BJ (cell line): ENCODE measurements at regions not wholly inside any gene's neighbourhood (a gene's known extent, or its start where the extent isn't known, plus 50 kb on each side); places are given as distances from the start of the nearest gene placed in this dataset.

Source experiments
- CTCF ChIA-PET: fragments of 350-600 bp; formaldehyde crosslinking; extraction: SDS; loops from one replicate; lab custom pipeline; 2021; ENCODE audit warnings: antibody characterized with exemption, inconsistent platforms; lab: Yijun Ruan, JAX
- POLR2A ChIA-PET: fragments of 300-600 bp; sonication (Branson Sonifier 250); formaldehyde crosslinking; extraction: SDS; loops from one replicate; lab custom pipeline; 2021; ENCODE audit warnings: antibody characterized with exemption; lab: Charles Lee
- DNase-seq: peaks from one replicate; pipeline ENCODE4 v3.0.0-alpha.2; 2011; ENCODE audit warnings: low read depth
- H3K27me3 ChIP-seq: 2 replicates; pipeline ENCODE4 v1.6.0; 2011; ENCODE audit warnings: low read length; ENCODE audit not compliant: control insufficient read depth, insufficient read depth
- H3K36me3 ChIP-seq: 2 replicates; pipeline ENCODE4 v1.5.1; 2011; ENCODE audit warnings: low read length; ENCODE audit not compliant: control insufficient read depth, insufficient read depth
- H3K4me3 ChIP-seq: 2 replicates; pipeline ENCODE4 v1.5.1; 2011; ENCODE audit warnings: low read depth, mild to moderate bottlenecking, control low read depth, low read length
- TF ChIP-seq, protein P1 (sequence below): IDR thresholded peaks from 2 replicates; pipeline ENCODE4 v1.5.1; 2011; ENCODE audit warnings: low read depth, mild to moderate bottlenecking, control low read depth, inconsistent platforms, low read length, moderate library complexity; ENCODE audit not compliant: insufficient read depth

DNA sequence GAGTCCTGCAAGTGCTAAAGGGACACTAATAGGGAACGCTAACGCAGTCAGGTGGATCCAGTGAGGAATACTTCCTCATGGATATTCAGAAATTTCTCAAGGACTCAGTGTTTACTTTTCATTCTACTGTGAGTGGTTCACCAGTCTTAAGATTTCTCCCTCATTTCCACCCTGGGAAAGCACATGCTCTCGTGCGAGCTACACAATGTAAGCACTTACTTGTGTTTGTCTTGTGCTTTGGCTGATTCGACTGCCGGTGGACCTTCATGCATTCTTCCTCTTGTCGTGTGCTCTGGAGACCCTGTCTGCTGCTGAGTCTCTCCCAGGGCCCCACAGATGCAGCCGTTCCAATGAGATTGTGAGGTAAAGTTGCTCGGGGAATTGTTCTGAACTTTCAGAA lies 180.1 kb downstream of the NUFIP1 start:
- ChIA-PET CTCF (interaction anchor here (0.6 kb wide), 2 partner anchors 79 to 102 kb away, joined by 3 to 4 read pairs; no protein-coding TSS in a partner anchor), POLR2A (no interaction called here)
- TF ChIP-seq, protein P1, sequence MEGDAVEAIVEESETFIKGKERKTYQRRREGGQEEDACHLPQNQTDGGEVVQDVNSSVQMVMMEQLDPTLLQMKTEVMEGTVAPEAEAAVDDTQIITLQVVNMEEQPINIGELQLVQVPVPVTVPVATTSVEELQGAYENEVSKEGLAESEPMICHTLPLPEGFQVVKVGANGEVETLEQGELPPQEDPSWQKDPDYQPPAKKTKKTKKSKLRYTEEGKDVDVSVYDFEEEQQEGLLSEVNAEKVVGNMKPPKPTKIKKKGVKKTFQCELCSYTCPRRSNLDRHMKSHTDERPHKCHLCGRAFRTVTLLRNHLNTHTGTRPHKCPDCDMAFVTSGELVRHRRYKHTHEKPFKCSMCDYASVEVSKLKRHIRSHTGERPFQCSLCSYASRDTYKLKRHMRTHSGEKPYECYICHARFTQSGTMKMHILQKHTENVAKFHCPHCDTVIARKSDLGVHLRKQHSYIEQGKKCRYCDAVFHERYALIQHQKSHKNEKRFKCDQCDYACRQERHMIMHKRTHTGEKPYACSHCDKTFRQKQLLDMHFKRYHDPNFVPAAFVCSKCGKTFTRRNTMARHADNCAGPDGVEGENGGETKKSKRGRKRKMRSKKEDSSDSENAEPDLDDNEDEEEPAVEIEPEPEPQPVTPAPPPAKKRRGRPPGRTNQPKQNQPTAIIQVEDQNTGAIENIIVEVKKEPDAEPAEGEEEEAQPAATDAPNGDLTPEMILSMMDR: no peak
- no peaks in the 10 kb centered on the region for H3K27me3 ChIP-seq
- DNase-seq: no peak
- no peak overlapping the region for H3K4me3 ChIP-seq
- H3K36me3 ChIP-seq: no peaks in the 10 kb centered on the region

DNA sequence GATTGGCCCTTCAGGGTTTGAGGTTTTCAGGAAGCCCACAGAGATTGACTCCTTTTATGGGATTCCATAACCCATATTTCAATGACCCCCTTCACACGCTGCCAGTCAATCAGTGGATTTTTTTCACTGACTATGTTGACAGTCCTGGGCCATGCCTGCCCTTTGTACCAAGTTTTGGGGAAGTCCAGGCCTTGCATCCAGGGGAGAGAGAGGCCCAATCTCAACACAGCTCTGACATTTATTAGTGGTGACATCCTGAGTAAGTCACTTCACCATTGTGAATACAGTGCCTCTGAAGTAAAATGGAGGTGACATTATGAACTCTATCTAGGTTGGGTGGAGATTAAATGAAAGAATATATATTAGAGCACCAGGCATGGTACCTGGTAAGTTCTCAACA lies 181.1 kb downstream of the NUFIP1 start:
- Histone ChIP-seq H3K4me3 (no peak overlapping the region), H3K27me3 (no peaks in the 10 kb centered on the region), H3K36me3 (no peaks in the 10 kb centered on the region)
- POLR2A ChIA-PET: no interaction called here
- no peak for DNase-seq
- TF ChIP-seq, protein P1: no peak
- CTCF ChIA-PET: no interaction called here

DNA sequence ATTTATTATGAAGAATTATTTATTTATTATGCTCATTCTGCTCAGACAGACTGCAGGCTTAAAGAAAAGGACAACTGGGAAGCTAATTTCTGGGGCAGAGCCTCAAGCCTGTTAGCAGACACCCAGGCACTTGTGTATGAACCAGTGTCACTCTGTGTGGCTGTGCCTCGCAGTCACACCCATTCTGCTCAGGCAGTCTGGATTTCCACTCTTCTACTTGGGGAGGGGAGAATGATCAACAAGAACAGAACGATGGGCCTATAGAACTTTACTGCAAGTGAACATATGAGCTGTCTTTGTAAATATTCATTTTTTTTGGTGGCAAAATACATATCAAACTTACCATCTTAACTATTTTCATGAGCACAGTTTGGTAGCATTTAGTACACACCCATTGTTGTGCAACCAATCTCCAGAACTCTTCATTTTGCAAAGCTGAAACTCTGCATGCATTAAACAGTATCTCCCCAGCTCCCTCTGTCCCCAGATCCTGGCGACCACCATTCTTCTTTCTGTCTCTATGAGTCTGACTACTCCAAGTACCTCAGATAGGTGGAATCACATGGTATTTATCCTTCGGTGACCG lies 181.7 kb downstream of the NUFIP1 start:
- Histone ChIP-seq H3K36me3 (no peaks in the 10 kb centered on the region), H3K27me3 (no peaks in the 10 kb centered on the region), H3K4me3 (no peak overlapping the region)
- ChIA-PET POLR2A (no interaction called here), CTCF (no interaction called here)
- TF ChIP-seq, protein P1: no peak
- no peak for DNase-seq

DNA sequence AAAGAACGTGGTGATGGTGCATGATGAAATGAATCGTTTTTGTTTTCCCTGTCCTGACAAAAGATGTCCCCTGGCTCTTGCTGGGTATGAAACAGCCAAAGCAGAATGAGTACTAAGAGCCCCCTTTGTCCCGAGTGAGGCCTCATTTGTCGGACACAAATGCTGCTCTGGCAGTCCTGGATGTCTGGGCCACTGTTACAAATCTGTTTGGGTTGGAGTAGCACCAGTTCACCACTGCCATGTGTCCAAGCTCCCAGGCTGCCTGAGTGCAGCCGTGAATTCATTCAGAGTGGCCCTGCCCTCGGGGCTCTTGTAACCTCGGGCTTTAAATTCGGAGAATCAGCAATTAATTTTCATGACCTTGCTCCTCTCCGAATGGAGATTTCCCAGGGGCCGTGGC lies 182.4 kb downstream of the NUFIP1 start:
- TF ChIP-seq, protein P1: no peak
- CTCF ChIA-PET: no interaction called here
- POLR2A ChIA-PET: no interaction called here

DNA sequence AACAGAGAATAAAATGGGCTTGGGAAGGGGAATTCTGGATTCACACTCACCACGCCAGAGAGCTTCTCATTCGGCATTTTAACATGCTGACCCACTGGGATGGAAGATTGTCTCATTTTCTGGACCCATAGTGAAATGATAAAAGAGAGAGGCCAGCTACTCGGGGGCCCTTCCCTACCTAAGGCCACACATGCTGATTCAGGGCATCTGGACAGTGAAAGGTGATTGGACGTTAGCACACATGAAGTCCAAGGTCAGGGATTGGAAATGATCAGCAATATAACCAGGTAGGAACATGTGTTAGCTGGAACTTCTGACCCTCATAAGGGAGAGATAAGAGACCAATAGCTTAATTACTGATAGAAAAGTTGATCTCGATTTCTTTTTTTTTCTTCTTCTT lies 183.7 kb downstream of the NUFIP1 start:
- CTCF ChIA-PET: interaction anchor here (0.6 to 1.4 kb wide), 2 partner anchors 114 to 231 kb away, joined by 3 to 4 read pairs; no protein-coding TSS in a partner anchor
- DNase-seq: no peak
- Histone ChIP-seq H3K36me3 (no peaks in the 10 kb centered on the region), H3K4me3 (no peak overlapping the region), H3K27me3 (no peaks in the 10 kb centered on the region)
- POLR2A ChIA-PET: no interaction called here
- TF ChIP-seq, protein P1: no peak

More for the DNA sequence above, 182.4 kb downstream of the NUFIP1 start:
- Histone ChIP-seq H3K4me3 (no peak overlapping the region), H3K27me3 (no peaks in the 10 kb centered on the region), H3K36me3 (no peaks in the 10 kb centered on the region)
- no peak for DNase-seq
